H1 (cell line): ENCODE measurements at regions not wholly inside any gene's neighbourhood (a gene's known extent, or its start where the extent isn't known, plus 50 kb on each side); places are given as distances from the start of the nearest gene placed in this dataset.

ENCODE experiments used
- EP300 ChIP-seq, 2 experiments: IDR thresholded peaks; 1 replicate in 1 of 2; 2 replicates in 1 of 2; pipeline ENCODE4 v1.6.1; 2011 to 2012; ENCODE audit warnings: low read depth in 2 of 2, low read length in 2 of 2, mild to moderate bottlenecking in 2 of 2, borderline replicate concordance in 1 of 2, inconsistent platforms in 1 of 2, moderate library complexity in 1 of 2
- EZH2 ChIP-seq: fragments of 200-600 bp; sonication (generic); IDR thresholded peaks from 2 replicates; pipeline ENCODE4 v1.7.1; 2012; ENCODE audit warnings: low read depth, mild to moderate bottlenecking, moderate library complexity, low read length, inconsistent platforms; ENCODE audit not compliant: severe bottlenecking
- JUN ChIP-seq: IDR thresholded peaks from 2 replicates; pipeline ENCODE4 v1.6.1; 2011; ENCODE audit warnings: low read depth, mild to moderate bottlenecking, improper control_type of control experiment, low read length
- KDM1A ChIP-seq: fragments of 200-600, 300-600 bp; sonication (generic); IDR thresholded peaks from 2 replicates; pipeline ENCODE4 v1.7.1; 2016; ENCODE audit warnings: mild to moderate bottlenecking, low read length, borderline replicate concordance
- POLR2A ChIP-seq, 2 experiments: IDR thresholded peaks; 1 replicate in 1 of 2; 2 replicates in 1 of 2; pipeline ENCODE4 v1.6.1; 2011; ENCODE audit warnings: low read depth in 2 of 2, low read length in 2 of 2, mild to moderate bottlenecking in 2 of 2; ENCODE audit errors: control extremely low read depth in 1 of 2
- SP4 ChIP-seq: IDR thresholded peaks from 2 replicates; pipeline ENCODE4 v1.6.1; 2012; ENCODE audit warnings: low read length, inconsistent platforms
- TAF1 ChIP-seq: IDR thresholded peaks from 2 replicates; pipeline ENCODE4 v1.6.1; 2011; ENCODE audit warnings: mild to moderate bottlenecking, low read depth, low read length
- USF2 ChIP-seq: IDR thresholded peaks from 2 replicates; pipeline ENCODE4 v1.6.1; 2011; ENCODE audit warnings: low read length, improper control_type of control experiment
- YY1 ChIP-seq: IDR thresholded peaks from 2 replicates; pipeline ENCODE4 v1.6.1; 2011; ENCODE audit warnings: low read depth, mild to moderate bottlenecking, low read length
- TF ChIP-seq, protein P1 (sequence below), 3 experiments: IDR thresholded peaks; 1 replicate in 2 of 3; 2 replicates in 1 of 3; pipeline versions ENCODE4 v1.5.1 to v1.6.1; 2011; ENCODE audit warnings: low read length in 3 of 3, mild to moderate bottlenecking in 3 of 3, inconsistent platforms in 2 of 3, low read depth in 1 of 3, moderate library complexity in 1 of 3; ENCODE audit not compliant: insufficient read depth in 1 of 3; ENCODE audit errors: control extremely low read depth in 1 of 3

GRCh38 chr1:190578526-190578925 is 100.9 kb upstream of the BRINP3 start:
- TF ChIP-seq, protein P1, sequence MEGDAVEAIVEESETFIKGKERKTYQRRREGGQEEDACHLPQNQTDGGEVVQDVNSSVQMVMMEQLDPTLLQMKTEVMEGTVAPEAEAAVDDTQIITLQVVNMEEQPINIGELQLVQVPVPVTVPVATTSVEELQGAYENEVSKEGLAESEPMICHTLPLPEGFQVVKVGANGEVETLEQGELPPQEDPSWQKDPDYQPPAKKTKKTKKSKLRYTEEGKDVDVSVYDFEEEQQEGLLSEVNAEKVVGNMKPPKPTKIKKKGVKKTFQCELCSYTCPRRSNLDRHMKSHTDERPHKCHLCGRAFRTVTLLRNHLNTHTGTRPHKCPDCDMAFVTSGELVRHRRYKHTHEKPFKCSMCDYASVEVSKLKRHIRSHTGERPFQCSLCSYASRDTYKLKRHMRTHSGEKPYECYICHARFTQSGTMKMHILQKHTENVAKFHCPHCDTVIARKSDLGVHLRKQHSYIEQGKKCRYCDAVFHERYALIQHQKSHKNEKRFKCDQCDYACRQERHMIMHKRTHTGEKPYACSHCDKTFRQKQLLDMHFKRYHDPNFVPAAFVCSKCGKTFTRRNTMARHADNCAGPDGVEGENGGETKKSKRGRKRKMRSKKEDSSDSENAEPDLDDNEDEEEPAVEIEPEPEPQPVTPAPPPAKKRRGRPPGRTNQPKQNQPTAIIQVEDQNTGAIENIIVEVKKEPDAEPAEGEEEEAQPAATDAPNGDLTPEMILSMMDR (IDR thresholded peaks at IDR 0.05; ENCODE audit: control extremely low read depth in 1 of 3, insufficient read depth in 1 of 3, low read depth in 1 of 3, low read length in 3 of 3) = no peak
- TF ChIP-seq TAF1 (no peak), EZH2 (no peak), SP4 (no peak), POLR2A (IDR thresholded peaks at IDR 0.05; ENCODE audit: control extremely low read depth in 1 of 2, low read depth in 2 of 2, low read length in 2 of 2) (no peak), YY1 (no peak), EP300 (IDR thresholded peaks at IDR 0.05; ENCODE audit: borderline replicate concordance in 1 of 2, low read depth in 2 of 2, low read length in 2 of 2) (no peak), KDM1A (no peak), USF2 (no peak), JUN (no peak)
